Activated T-helper 2 cell treated with anti-CD3 and anti-CD28 coated beads, Interferon-gamma antibody, Interleukin-2, Interleukin-4, amounts not matched to agents 10 μg/mL and 5 μg/mL and 100 μg/mL, durations not matched to agents 14 hours and 24 hours and 36 hours (primary cell): ENCODE measurements at regions not wholly inside any gene's neighbourhood (a gene's known extent, or its start where the extent isn't known, plus 50 kb on each side); places are given as distances from the start of the nearest gene placed in this dataset.
"Not testable (repeated sequence)": the region's sequence is repeated elsewhere in the genome, so short reads cannot be mapped to it uniquely, and the experiment has no call there.

Source experiments
- DNase-seq: peaks from one replicate; pipeline ENCODE4 v3.0.0; 2021; ENCODE audit warnings: low spot score
- H3K27ac Mint-ChIP-seq: one replicate; pipeline ENCODE4 v1.8.0; 2021; ENCODE audit warnings: mixed read lengths
- H3K27me3 Mint-ChIP-seq: one replicate; pipeline ENCODE4 v1.8.0; 2021; ENCODE audit warnings: low read depth, mixed read lengths
- H3K36me3 Mint-ChIP-seq: one replicate; pipeline ENCODE4 v1.8.0; 2021; ENCODE audit warnings: low read depth, mixed read lengths
- H3K4me1 Mint-ChIP-seq: one replicate; pipeline ENCODE4 v1.8.0; 2021; ENCODE audit warnings: low read depth, mixed read lengths
- H3K4me3 Mint-ChIP-seq: one replicate; pipeline ENCODE4 v1.8.0; 2021; ENCODE audit warnings: low read depth, mild to moderate bottlenecking, moderate library complexity, mixed read lengths
- H3K9me3 Mint-ChIP-seq: one replicate; pipeline ENCODE4 v1.8.0; 2021; ENCODE audit warnings: mixed read lengths
- intact Hi-C: fragments of 100-400 bp; cut with micrococcal nuclease; formaldehyde crosslinking; loops from one replicate; pipeline ENCODE4 v1.15.1; 2023

DNA sequence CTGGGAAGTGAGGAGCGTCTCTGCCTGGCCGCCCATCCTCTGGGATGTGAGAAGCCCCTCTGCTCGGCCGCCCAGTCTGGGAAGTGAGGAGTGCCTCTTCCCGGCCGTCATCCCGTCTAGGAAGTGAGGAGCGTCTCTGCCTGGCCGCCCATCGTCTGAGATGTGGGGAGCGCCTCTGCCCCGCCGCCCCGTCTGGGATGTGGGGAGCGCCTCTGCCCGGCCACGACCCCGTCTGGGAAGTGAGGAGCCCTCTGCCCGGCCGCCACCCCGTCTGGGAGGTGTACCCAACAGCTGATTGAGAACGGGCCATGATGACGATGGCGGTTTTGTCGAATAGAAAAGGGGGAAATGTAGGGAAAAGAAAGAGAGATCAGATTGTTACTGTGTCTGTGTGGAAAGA is 173.9 kb upstream of the PRSS1 start:
- intact Hi-C loops, H3K4me3 Mint-ChIP-seq, H3K9me3 Mint-ChIP-seq, DNase-seq, H3K36me3 Mint-ChIP-seq, H3K27ac Mint-ChIP-seq, H3K27me3 Mint-ChIP-seq: not testable (repeated sequence)
- peaks cover 13% of the 10 kb centered on the region for H3K4me1 Mint-ChIP-seq

DNA sequence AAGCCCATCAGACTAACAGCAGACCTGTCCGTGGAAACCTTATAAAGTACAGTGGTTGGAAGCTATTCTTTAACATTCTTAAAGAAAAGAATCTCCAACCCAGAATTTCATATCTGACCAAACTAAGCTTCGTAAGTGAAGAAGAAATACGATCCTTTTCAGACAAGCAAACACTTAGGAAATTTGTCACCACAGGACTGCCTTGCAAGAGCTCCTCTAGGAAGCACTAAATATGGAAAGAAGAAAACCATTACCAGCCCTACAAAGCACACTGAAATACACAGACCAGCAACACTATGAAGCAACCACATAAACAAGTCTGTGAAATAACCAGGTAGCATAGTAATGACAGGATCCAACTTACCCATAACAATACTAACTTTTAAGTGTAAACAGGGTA is 177.7 kb upstream of the PRSS1 start:
- H3K4me3 Mint-ChIP-seq = no peak overlapping the region
- peaks cover 7% of the 10 kb centered on the region for H3K27me3 Mint-ChIP-seq
- H3K36me3 Mint-ChIP-seq = no peaks in the 10 kb centered on the region
- no peak for DNase-seq
- H3K9me3 Mint-ChIP-seq = no peaks in the 10 kb centered on the region
- no peaks in the 10 kb centered on the region for H3K4me1 Mint-ChIP-seq
- H3K27ac Mint-ChIP-seq = no peak overlapping the region
- intact Hi-C loops = no loop called here

DNA sequence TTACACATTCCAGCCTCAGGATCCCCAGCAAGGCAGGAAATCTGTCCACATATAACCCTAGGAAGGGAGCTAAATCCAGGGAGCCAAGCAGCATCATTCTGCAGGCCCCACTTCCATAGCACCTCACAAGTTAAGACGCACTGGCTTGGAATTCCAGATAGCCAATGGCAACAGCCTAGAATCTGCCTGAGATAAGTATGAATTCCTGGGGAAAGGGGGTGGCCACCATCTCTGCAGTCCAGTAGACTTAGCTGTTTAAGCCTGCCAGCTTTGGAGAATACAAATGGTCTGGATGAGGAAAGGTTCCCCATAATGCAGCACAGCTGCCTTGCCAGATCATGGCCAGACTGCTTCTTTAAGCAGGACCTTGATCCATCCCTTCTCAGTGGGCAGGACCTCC is 179.4 kb upstream of the PRSS1 start:
- no peak for DNase-seq
- intact Hi-C loops = no loop called here
- H3K36me3 Mint-ChIP-seq = no peaks in the 10 kb centered on the region
- no peaks in the 10 kb centered on the region for H3K4me1 Mint-ChIP-seq
- no peaks in the 10 kb centered on the region for H3K9me3 Mint-ChIP-seq
- peaks cover 7% of the 10 kb centered on the region for H3K27me3 Mint-ChIP-seq
- H3K4me3 Mint-ChIP-seq = no peak overlapping the region
- no peak overlapping the region for H3K27ac Mint-ChIP-seq

DNA sequence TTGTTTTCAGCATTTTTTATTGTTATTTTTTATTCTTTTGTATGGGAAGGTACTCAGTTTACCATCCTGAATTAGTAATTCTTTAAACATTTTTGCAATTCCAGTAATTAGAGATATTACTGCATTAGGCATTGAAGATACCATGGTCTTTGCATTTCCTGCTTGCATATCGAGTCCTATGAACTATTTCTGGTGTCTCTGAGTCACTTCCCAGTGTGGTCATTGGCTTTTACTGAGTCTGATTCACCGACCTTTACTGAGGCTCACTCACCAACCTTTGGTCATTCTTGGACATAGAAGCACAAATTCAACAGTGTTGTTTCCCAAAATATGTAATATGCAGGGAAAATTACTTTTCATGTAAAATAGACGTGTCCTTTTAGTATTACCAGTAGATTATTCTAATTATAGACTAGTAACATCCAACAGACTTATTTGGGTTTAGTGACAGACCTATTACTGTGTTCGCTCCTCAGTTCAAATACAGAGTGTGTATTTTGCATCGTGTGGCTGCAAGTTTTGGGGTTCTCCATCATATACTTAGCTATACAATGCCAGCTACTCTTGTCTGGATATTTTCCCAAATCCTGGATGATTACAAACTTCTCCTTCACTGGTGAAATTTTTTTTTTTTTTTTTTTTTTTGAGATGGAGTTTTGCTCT is 180.7 kb upstream of the PRSS1 start:
- Mint-ChIP-seq H3K4me3 (no peak overlapping the region), H3K9me3 (no peaks in the 10 kb centered on the region), H3K36me3 (no peaks in the 10 kb centered on the region), H3K27me3 (peaks cover 7% of the 10 kb centered on the region), H3K4me1 (no peaks in the 10 kb centered on the region), H3K27ac (no peak overlapping the region)
- intact Hi-C loops = no loop called here
- DNase-seq = no peak

DNA sequence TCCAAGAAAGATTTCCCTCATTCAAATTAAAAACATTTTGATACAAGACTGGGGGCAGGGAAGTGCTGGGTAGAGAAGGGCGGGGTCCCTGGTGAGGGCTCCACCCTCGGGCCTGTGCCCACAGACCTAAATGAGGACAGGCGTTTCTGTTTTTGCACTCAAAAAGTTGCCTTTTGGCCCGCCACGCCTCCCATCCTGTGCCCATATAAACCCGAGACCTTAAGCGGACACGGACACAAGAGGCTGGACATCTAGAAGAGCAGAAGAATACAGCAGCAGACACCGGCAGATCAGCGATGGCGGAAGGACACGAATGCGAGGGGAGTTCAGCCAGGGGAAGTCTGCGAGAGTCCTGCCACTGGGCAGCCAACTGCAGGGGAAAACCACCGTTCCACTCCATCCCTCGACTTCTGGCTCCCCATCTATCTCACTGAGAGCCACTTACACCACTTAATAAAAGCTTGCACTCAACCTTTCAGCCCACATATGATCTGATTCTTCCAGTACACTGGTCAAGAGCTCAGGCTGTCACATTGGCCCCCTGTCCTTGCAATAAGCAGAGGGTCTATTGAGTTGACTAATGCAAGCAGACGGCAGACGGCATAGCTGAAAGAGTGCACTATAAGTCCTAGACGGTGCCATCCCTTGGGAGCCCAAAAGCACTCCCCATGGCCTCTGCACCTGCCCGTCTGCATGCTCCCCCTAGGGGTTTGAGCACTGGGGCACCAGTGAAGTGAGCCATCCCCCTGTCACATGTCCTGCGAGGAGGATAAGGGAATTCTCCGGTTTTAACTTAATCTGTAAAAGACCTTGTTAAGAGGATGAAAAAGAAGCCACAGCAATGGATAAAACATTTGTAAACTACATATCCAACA is 181.8 kb upstream of the PRSS1 start:
- Mint-ChIP-seq H3K36me3 (no peaks in the 10 kb centered on the region), H3K27ac (no peak overlapping the region), H3K9me3 (no peaks in the 10 kb centered on the region), H3K4me3 (no peak overlapping the region), H3K27me3 (peaks cover 4% of the 10 kb centered on the region), H3K4me1 (no peaks in the 10 kb centered on the region)
- intact Hi-C loops = no loop called here
- DNase-seq = no peak

DNA sequence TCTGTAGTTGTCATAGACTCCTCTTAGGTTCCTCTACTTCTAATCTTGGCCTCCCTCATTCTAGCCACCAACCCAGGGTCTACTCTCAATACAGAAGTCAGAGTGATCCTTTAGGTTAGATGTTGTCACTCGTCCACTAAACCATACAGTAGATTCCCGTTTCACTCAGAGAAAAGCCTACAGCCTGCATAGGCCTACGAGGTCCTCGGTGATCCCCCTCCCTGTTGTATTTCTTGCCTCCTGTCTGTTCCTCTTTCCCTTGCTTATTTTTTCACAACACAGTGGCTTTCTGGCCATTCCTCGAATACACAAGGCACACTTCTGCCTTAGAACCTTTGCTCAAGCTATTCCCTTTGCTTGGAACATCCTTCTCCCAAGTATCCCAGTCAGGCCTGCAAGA is 183.0 kb upstream of the PRSS1 start:
- Mint-ChIP-seq H3K4me3 (no peak overlapping the region), H3K9me3 (no peaks in the 10 kb centered on the region), H3K36me3 (no peaks in the 10 kb centered on the region), H3K27ac (no peak overlapping the region), H3K4me1 (no peaks in the 10 kb centered on the region), H3K27me3 (peaks cover 3% of the 10 kb centered on the region)
- intact Hi-C loops = no loop called here
- DNase-seq = no peak

DNA sequence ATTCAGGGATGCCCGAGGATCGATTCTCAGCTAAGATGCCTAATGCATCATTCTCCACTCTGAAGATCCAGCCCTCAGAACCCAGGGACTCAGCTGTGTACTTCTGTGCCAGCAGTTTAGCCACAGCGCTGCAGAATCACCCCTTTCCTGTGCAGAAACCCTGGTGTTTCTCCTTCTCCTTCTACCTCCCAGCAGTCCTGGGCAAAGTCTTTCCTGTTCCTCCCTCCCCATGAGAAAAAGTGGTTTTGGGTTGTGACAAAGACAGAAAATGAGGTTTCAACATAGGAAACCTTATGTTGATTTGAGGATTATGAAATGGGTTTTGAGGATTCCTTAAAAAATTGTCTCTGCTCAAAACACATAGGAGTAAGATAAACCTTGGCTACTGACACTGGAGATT is 185.1 kb upstream of the PRSS1 start:
- H3K4me3 Mint-ChIP-seq, DNase-seq, H3K27me3 Mint-ChIP-seq, H3K27ac Mint-ChIP-seq, intact Hi-C loops, H3K9me3 Mint-ChIP-seq, H3K4me1 Mint-ChIP-seq, H3K36me3 Mint-ChIP-seq: not testable (repeated sequence)

DNA sequence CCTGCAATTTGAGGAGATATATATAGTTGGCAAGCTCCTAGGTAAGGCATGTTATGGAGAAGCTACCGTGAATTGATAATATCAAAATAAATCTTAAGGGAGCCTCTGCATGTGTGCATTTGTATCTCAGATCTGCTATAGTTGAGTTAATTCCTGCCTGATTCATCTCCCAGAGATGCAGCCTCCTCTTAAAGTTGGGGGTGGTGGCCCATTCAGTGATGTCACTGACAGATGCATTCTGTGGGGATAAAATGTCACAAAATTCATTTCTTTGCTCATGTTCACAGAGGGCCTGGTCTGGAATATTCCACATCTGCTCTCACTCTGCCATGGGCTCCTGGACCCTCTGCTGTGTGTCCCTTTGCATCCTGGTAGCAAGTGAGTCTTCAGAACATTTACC is 185.8 kb upstream of the PRSS1 start:
- Mint-ChIP-seq H3K36me3 (no peaks in the 10 kb centered on the region), H3K9me3 (no peaks in the 10 kb centered on the region), H3K27me3 (peaks cover 10% of the 10 kb centered on the region), H3K4me1 (no peaks in the 10 kb centered on the region), H3K27ac (no peak overlapping the region), H3K4me3 (peak overlapping the region; percentile 55)
- DNase-seq = no peak
- intact Hi-C loops = no loop called here

DNA sequence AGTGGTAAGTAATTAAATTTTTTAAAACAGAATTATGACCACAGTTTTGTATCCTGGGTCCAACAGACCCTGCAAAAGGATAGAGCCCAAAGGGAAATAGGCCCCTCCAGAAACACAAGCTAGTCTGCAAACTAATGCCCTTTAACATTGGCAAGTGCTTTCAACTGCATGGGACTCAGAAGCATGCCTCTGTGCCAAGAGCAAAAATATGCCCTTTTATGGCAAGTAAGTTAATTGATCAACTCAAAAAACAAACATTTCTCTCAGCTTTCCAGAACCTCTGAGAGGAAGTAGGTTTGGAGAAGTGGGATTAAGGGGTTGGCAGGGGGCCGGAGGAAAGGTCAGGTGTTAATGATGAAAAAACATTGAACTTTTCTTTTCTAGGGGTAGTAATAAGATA is 186.6 kb upstream of the PRSS1 start:
- H3K36me3 Mint-ChIP-seq = no peaks in the 10 kb centered on the region
- H3K27ac Mint-ChIP-seq = no peak overlapping the region
- no peak for DNase-seq
- no peaks in the 10 kb centered on the region for H3K4me1 Mint-ChIP-seq
- H3K9me3 Mint-ChIP-seq = no peaks in the 10 kb centered on the region
- H3K27me3 Mint-ChIP-seq = peaks cover 10% of the 10 kb centered on the region
- H3K4me3 Mint-ChIP-seq = no peak overlapping the region
- intact Hi-C loops = no loop called here

DNA sequence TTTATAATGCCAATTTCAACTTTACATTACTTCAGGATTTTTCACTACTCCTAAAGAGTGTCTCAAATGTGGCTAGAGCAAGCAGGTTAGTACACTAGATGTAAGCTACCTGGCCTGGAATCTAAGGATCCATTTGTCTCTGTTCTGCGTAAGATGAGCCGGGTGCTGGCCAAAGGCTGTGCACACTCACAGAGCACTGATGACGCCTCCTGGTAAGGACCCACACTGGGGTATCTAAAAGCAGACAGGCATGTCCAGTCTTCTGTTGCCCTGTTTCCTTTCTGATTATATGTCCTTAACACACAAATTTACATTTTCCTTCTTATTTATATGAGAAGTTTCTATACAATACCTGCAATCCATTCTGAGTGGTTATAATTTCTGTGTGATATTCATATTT is 187.9 kb upstream of the PRSS1 start:
- intact Hi-C loops, H3K27ac Mint-ChIP-seq, H3K36me3 Mint-ChIP-seq, H3K4me1 Mint-ChIP-seq, DNase-seq, H3K4me3 Mint-ChIP-seq, H3K9me3 Mint-ChIP-seq: not testable (repeated sequence)
- peaks cover 11% of the 10 kb centered on the region for H3K27me3 Mint-ChIP-seq

DNA sequence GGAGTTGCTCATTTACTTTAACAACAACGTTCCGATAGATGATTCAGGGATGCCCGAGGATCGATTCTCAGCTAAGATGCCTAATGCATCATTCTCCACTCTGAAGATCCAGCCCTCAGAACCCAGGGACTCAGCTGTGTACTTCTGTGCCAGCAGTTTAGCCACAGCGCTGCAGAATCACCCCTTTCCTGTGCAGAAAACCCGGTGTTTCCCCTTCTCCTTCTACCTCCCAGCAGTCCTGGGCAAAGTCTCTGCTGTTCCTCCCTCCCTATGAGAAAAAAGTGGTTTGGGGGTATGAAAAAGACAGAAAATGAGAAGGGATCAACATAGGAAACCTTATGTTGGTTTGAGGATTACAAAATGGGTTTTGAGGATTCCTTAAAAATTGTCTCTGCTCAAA is 188.5 kb upstream of the PRSS1 start:
- H3K36me3 Mint-ChIP-seq, H3K4me1 Mint-ChIP-seq, intact Hi-C loops, H3K9me3 Mint-ChIP-seq, DNase-seq, H3K27ac Mint-ChIP-seq: not testable (repeated sequence)
- H3K27me3 Mint-ChIP-seq = peaks cover 12% of the 10 kb centered on the region
- H3K4me3 Mint-ChIP-seq = peak overlapping the region; percentile 11

DNA sequence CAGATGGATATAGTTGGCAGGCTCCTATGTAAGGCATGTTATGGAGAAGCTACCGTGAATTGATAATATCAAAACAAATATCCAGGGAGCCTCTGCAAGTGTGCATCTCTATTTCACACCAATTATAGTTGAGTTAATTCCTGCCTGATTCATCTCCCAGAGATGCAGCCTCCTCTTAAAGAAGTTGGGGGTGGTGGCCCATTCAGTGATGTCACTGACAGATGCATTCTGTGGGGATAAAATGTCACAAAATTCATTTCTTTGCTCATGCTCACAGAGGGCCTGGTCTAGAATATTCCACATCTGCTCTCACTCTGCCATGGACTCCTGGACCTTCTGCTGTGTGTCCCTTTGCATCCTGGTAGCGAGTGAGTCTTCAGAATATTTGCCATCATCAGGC is 189.1 kb upstream of the PRSS1 start:
- H3K9me3 Mint-ChIP-seq = no peaks in the 10 kb centered on the region
- peak overlapping the region; percentile 11 for H3K4me3 Mint-ChIP-seq
- intact Hi-C loops = no loop called here
- peaks cover 10% of the 10 kb centered on the region for H3K4me1 Mint-ChIP-seq
- no peak overlapping the region for H3K27ac Mint-ChIP-seq
- DNase-seq = no peak
- no peaks in the 10 kb centered on the region for H3K36me3 Mint-ChIP-seq
- peaks cover 12% of the 10 kb centered on the region for H3K27me3 Mint-ChIP-seq

DNA sequence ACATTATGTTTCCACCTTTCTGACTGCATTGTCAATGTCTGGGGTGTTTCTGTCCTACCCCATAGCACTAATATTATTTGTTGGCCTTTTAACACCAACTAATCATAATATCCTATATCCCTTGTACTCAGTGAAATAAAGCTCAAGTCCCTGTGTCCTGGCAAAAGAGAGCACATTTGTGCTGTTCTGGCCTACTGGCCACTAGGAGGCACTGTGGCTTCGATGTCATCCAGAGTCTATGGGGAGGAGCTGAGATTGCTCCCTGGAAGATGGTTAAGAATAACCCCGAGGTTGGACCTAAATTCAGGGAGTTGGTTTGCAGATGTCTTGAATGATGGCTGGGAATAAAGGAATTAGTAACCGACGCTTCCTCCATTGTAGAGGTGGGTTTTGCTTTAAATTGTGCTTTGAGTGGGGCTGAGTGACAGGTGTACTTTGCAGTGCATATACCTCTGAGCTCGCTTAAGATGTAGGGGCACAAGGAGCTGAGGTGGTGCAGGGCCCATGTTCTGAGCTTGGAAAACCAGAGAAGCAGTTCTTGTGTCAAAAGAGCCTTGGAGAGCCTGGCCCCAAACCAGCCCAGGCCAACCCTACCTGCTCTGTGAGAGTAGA is 191.2 kb upstream of the PRSS1 start:
- peak overlapping the region; percentile 6 for H3K4me3 Mint-ChIP-seq
- DNase-seq = peak; percentile 31
- no peaks in the 10 kb centered on the region for H3K36me3 Mint-ChIP-seq
- H3K9me3 Mint-ChIP-seq = no peaks in the 10 kb centered on the region
- peaks cover 19% of the 10 kb centered on the region for H3K4me1 Mint-ChIP-seq
- no peak overlapping the region for H3K27ac Mint-ChIP-seq
- intact Hi-C loops = loop anchor here (1.0 kb wide), 2 partner anchors 23 to 29 kb away; no protein-coding TSS in a partner anchor
- H3K27me3 Mint-ChIP-seq = peaks cover 12% of the 10 kb centered on the region
